HEK293 (cell line): ENCODE measurements at regions not wholly inside any gene's neighbourhood (a gene's known extent, or its start where the extent isn't known, plus 50 kb on each side); places are given as distances from the start of the nearest gene placed in this dataset.

Experiments
- ZFP3 ChIP-seq: fragments of 450-650 bp; formaldehyde crosslinking; IDR thresholded peaks from 2 replicates; pipeline ENCODE4 v1.5.1; 2016; ENCODE audit warnings: low read depth, missing biosample characterization, missing genetic modification characterization
- ZNF510 ChIP-seq: fragments of 450-650 bp; formaldehyde crosslinking; IDR thresholded peaks from 2 replicates; pipeline ENCODE4 v1.5.1; 2018; ENCODE audit warnings: mild to moderate bottlenecking, missing genetic modification characterization, missing biosample characterization; ENCODE audit not compliant: insufficient replicate concordance
- ZNF558 ChIP-seq: fragments of 450-650 bp; formaldehyde crosslinking; IDR thresholded peaks from 2 replicates; pipeline ENCODE4 v1.5.1; 2016; ENCODE audit warnings: missing biosample characterization, missing genetic modification characterization
- ZNF677 ChIP-seq: fragments of 450-650 bp; IDR thresholded peaks from 2 replicates; pipeline ENCODE4 v1.5.0; 2018; ENCODE audit warnings: missing biosample characterization, mild to moderate bottlenecking, missing genetic modification characterization, moderate library complexity
- TF ChIP-seq, protein P1 (sequence below): fragments of 450-650 bp; formaldehyde crosslinking; IDR thresholded peaks from 2 replicates; pipeline ENCODE4 v1.5.1; 2016; ENCODE audit warnings: missing biosample characterization, missing genetic modification characterization
- TF ChIP-seq, protein P2 (sequence below): fragments of 450-650 bp; formaldehyde crosslinking; IDR thresholded peaks from 2 replicates; pipeline ENCODE4 v1.5.1; 2016; ENCODE audit warnings: missing biosample characterization, missing genetic modification characterization

DNA sequence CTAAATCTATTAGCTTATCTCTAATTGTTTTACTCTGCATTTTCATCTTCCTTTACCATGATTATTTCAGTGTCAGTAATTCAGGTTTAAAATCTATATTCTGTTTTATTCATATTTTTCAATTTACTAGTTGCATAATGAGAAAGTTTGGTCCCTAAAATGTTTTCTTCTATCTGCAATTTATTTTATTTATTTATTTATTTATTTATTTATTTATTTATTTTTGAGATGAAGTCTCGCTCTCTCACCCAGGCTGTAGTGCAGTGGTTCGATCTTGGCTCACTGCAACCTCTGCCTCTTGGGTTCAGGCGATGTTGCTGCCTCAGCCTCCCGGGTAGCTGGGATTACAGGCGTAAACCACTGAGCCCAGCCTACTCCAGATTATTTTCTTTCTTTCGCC is 1597.3 kb downstream of the CDH8 start:
- TF ChIP-seq, protein P1, sequence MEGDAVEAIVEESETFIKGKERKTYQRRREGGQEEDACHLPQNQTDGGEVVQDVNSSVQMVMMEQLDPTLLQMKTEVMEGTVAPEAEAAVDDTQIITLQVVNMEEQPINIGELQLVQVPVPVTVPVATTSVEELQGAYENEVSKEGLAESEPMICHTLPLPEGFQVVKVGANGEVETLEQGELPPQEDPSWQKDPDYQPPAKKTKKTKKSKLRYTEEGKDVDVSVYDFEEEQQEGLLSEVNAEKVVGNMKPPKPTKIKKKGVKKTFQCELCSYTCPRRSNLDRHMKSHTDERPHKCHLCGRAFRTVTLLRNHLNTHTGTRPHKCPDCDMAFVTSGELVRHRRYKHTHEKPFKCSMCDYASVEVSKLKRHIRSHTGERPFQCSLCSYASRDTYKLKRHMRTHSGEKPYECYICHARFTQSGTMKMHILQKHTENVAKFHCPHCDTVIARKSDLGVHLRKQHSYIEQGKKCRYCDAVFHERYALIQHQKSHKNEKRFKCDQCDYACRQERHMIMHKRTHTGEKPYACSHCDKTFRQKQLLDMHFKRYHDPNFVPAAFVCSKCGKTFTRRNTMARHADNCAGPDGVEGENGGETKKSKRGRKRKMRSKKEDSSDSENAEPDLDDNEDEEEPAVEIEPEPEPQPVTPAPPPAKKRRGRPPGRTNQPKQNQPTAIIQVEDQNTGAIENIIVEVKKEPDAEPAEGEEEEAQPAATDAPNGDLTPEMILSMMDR (tag by site-specific recombination) = no peak
- TF ChIP-seq ZNF677 (tag by site-specific recombination) (no peak), ZNF510 (tag by site-specific recombination) (no peak), ZNF558 (tag by site-specific recombination) (no peak), ZFP3 (tag by site-specific recombination) (no peak)
- TF ChIP-seq, protein P2, sequence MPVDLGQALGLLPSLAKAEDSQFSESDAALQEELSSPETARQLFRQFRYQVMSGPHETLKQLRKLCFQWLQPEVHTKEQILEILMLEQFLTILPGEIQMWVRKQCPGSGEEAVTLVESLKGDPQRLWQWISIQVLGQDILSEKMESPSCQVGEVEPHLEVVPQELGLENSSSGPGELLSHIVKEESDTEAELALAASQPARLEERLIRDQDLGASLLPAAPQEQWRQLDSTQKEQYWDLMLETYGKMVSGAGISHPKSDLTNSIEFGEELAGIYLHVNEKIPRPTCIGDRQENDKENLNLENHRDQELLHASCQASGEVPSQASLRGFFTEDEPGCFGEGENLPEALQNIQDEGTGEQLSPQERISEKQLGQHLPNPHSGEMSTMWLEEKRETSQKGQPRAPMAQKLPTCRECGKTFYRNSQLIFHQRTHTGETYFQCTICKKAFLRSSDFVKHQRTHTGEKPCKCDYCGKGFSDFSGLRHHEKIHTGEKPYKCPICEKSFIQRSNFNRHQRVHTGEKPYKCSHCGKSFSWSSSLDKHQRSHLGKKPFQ (tag by site-specific recombination) = no peak
